SHP77 (cell line): ENCODE measurements at regions not wholly inside any gene's neighbourhood (a gene's known extent, or its start where the extent isn't known, plus 50 kb on each side); places are given as distances from the start of the nearest gene placed in this dataset.

ENCODE experiments used
- DNase-seq, 2 experiments: peaks; one replicate each; lab custom pipeline; 2025; lab: John Stamatoyannopoulos, UW

DNA sequence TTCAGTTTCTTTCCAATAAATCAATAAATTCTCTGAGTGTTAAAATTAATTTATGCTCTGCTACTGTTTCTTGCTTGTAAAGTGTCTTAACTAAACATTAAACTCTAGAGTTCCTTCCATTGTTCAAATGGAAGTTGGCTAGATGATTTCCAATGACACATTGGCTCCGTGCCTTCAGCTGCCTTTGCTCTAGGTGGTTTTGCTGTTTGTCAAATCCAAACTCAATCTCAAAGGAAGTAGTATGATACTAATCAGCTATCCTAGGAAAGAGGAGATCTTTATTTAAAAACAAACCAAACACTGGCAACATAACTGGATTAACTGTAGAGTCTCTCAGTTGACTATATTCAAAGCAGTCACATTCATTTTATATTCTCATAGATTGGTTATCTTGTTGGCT, 356.4 kb downstream of the FOXG1 start:
- no peak for DNase-seq

DNA sequence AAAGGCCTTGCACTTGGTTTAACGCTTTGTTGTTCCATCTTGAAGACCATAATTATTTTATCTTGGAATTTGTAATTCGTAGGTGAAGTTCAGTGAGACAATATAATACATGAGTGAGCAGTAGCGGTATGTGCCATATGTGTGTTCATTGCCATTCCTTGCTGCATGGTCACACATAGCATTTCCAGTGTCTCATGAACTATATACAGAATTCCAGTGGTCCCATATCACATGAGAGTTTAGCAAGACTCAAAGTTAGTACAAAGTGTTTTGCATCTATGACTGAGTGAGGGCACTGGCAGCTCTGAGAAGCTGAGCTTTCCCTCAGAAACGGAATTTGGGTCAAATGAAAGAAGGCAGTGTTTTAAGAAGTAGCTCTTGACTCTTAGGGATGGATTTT, 359.8 kb downstream of the FOXG1 start:
- DNase-seq = no peak

- DNase-seq = no peak
Measured at GRCh38 chr14:29126865-29127264, 360.3 kb downstream of the FOXG1 start.

- no peak for DNase-seq
Measured at GRCh38 chr14:29140016-29140415, 373.4 kb downstream of the FOXG1 start.

DNA sequence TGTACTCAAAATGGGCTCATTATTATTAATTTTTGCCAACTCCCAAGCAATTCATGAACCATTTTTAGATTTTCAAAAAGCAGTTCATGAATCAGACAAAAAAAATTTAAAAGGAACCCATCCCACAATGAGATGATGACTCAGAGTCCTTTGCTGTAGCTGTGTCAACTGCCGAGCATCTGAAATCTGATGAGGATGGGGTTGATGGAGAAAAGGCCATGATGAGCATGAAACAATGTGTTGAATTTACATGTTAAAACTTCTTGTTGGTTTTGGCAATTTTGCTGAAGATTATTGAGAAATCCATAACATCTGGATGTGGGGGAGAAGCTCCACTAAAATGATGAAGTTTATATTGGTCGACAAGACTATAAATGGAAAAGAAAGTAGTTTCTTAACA, 378.0 kb downstream of the FOXG1 start:
- DNase-seq = no peak

- DNase-seq = no peak
Measured at GRCh38 chr14:29148221-29148620, 381.6 kb downstream of the FOXG1 start.

- no peak for DNase-seq
Measured at GRCh38 chr14:29149798-29150197, 383.2 kb downstream of the FOXG1 start.

DNA sequence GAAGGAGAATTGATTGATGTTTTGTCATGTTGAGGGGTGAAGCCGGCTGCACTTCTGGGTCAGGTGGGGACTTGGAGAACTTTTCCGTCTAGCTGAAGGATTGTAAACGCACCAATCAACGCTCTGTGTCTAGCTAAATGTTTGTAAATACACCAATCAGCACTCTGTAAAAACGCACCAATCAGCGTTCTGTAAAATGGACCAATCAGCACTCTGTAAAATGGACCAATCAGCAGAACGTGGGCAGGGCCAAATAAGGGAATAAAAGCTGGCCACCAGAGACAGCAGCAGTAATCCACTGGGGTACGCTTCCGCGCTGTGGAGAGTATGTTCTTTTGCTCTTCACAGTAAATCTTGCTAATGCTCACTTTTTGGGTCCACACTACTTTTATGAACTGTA, 384.1 kb downstream of the FOXG1 start:
- DNase-seq = no peak

- DNase-seq = no peak
Measured at GRCh38 chr14:29156096-29156495, 389.5 kb downstream of the FOXG1 start.

DNA sequence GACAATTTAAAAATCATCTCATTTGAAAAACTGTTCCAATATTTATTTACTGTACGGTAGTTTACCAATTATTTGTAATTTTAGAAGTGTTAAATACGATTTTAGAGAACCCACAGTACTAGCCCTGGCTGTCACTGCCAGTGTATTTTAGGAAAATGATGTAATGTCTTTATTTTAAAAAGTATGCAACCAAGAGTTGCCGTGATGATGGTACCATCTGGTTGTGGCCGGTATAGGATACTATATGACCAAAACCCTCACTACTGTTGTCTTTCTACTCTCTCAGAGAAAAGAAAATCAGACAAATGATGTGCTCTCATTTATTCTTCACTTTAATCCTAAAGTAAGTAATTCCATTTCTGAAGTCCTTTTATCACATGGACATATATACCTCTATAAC, 395.0 kb downstream of the FOXG1 start:
- DNase-seq = no peak

- DNase-seq = no peak
Measured at GRCh38 chr14:29163109-29163508, 396.5 kb downstream of the FOXG1 start.

GRCh38 chr14:29165431-29165830, 398.8 kb downstream of the FOXG1 start:
- DNase-seq = no peak

GRCh38 chr14:29166507-29166906, 399.9 kb downstream of the FOXG1 start:
- DNase-seq = no peak

DNA sequence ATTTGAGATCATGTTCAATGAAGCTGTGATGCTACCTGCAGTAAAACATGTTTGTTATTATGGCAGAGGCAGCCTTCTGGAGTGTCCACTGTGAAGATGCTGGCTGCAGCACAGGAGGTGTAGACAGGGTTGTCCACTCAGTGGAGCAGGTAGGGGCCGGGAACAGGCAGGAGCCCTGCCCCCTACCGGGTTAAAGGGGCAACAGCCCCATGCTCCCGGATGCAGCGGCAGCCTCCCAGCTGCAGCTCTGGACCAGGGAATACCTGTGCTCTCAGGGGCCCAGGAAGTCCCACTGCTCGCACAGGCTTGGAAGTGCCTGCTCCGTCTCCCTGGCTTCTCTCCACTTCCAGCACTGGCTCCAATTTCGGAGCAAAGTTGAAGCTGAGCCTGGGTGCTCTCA, 401.6 kb downstream of the FOXG1 start:
- DNase-seq = no peak

GRCh38 chr14:29169408-29169807, 402.8 kb downstream of the FOXG1 start:
- DNase-seq = no peak

GRCh38 chr14:29175706-29176105, 409.1 kb downstream of the FOXG1 start:
- no peak for DNase-seq

- DNase-seq = no peak
Measured at GRCh38 chr14:29176876-29177275, 410.3 kb downstream of the FOXG1 start.

DNA sequence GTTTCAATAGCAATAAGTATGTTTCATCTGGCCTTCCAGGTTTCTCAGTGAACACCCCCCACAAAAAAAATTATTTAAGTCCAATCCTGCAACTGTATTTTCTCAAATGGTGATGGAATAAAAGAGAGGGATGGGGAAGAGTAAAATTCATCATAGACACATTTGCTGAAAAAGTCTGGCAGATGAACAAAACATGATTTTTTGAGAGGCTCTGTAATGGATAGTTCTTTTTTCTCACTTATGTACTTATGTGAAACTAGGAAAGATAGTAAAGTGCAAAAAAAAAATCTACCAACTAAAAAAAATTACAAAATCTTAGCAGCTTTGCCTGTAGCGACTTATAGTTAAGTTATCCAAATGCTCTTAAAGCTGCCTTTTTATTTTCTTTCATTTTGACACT, 412.4 kb downstream of the FOXG1 start:
- no peak for DNase-seq

- DNase-seq = no peak
Measured at GRCh38 chr14:29191092-29191491, 424.5 kb downstream of the FOXG1 start.

GRCh38 chr14:29197557-29197956, 431.0 kb downstream of the FOXG1 start:
- DNase-seq = no peak

DNA sequence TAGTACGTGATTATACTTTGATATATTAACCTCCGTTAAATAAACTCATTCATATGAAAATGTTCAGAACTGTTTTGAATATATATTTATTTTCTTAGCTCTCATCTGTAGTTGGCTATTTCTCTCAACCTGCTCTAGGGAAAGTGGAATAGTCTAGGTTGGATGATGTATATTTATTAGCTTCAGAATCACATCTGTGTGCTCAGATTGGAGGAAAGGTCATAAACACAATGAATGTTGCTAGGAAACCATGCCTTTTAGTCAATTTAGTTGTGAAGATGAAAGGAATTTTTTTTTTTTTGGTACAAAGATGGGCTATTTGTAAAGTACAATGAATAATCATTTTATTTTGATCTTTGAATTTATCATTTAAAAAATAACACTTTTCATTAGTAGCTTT, 439.1 kb downstream of the FOXG1 start:
- no peak for DNase-seq

DNA sequence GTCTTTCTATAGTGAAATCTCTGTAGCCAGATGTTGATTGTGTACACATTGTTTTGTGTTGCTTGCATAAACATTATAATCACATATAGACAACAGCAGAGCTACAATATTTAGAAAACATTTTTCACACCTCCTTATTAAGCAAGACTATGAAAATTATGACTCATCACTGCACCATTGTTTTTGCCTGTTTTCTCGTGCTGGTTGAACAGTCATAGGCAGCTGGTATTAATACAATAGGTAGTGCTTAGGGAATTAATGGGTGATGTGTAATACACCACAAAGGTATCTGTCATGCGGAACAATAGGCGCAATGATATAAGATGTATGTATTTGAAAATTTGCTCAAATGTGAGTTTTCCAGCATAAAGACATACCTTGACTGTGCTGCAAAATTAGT, 449.3 kb downstream of the FOXG1 start:
- peak; percentile 30 to 74 for DNase-seq

GRCh38 chr14:29216268-29217232, 450.0 kb downstream of the FOXG1 start:
- DNase-seq = peak; percentile 97 to 99
